GM12878 (cell line): ENCODE measurements at regions not wholly inside any gene's neighbourhood (a gene's known extent, or its start where the extent isn't known, plus 50 kb on each side); places are given as distances from the start of the nearest gene placed in this dataset.

Source experiments
- ATAC-seq: fragments of 200-7000 bp; cut with Tn5 transposase; 3 replicates; pipeline ENCODE4 v1.9.1; 2020; ENCODE audit warnings: mild to moderate bottlenecking, moderate library complexity
- BruUV-seq: library from RNA; stranded (reverse); fragments of 400-500 nt; replicated peaks from 2 replicates; lab custom pipeline; 2021; lab: Mats Ljungman, UMichigan
- CTCF ChIA-PET: fragments of 300-600 bp; sonication (Branson Sonifier 250); formaldehyde crosslinking; extraction: SDS; loops from one replicate; lab custom pipeline; 2021; ENCODE audit warnings: inconsistent platforms; lab: Yijun Ruan, JAX
- POLR2A ChIA-PET: fragments of 350-600 bp; formaldehyde crosslinking; extraction: SDS; loops from one replicate; lab custom pipeline; 2021; ENCODE audit warnings: inconsistent platforms; lab: Charles Lee
- RAD21 ChIA-PET: fragments of 300-600 bp; sonication (Branson Sonifier 250); formaldehyde crosslinking; loops from one replicate; lab custom pipeline; 2023; ENCODE audit warnings: antibody characterized with exemption; ENCODE audit not compliant: unreplicated experiment; lab: Charles Lee
- SMC1A ChIA-PET: fragments of 300-600 bp; sonication (Branson Sonifier 250); formaldehyde crosslinking; loops from one replicate; lab custom pipeline; 2023; ENCODE audit not compliant: unreplicated experiment, uncharacterized antibody; lab: Charles Lee
- DNase-seq: peaks from one replicate; pipeline ENCODE4 v3.0.0-alpha.2; 2011; ENCODE audit warnings: low read depth, low spot score
- FAIRE-seq: peaks from 3 replicates; lab custom pipeline; 2011; peaks lifted over from hg19 to GRCh38; lab: Jason Lieb, UNC
- H2AFZ ChIP-seq: 2 replicates; pipeline ENCODE4 v1.6.0; 2011; ENCODE audit warnings: low read depth, low read length, control low read depth; ENCODE audit not compliant: control insufficient read depth
- H3K27ac ChIP-seq: 2 replicates; pipeline ENCODE4 v1.5.1; 2011; ENCODE audit warnings: control low read depth; ENCODE audit not compliant: control insufficient read depth, insufficient read depth
- H3K27me3 ChIP-seq, 2 experiments: replicated peaks in 1 of 2; 2 replicates each; pipeline versions ENCODE4 v1.6.0 to v1.6.1; 2011; ENCODE audit warnings: low read length in 1 of 2; ENCODE audit not compliant: control insufficient read depth in 2 of 2, insufficient read depth in 2 of 2
- H3K36me3 ChIP-seq, 2 experiments: 2 replicates each; pipeline ENCODE4 v1.5.1; 2011; ENCODE audit warnings: low read length in 1 of 2; ENCODE audit not compliant: control insufficient read depth in 2 of 2, insufficient read depth in 2 of 2
- H3K4me1 ChIP-seq: 2 replicates; pipeline ENCODE4 v1.6.1; 2011; ENCODE audit warnings: mild to moderate bottlenecking, low read length, moderate library complexity, mixed read lengths; ENCODE audit not compliant: control insufficient read depth, insufficient read depth
- H3K4me2 ChIP-seq: 2 replicates; pipeline ENCODE4 v1.6.0; 2011; ENCODE audit warnings: control low read depth; ENCODE audit not compliant: control insufficient read depth, insufficient read depth
- H3K4me3 ChIP-seq: fragments of 200-600 bp; sonication (generic); 2 replicates; pipeline ENCODE4 v1.5.1; 2016
- H3K79me2 ChIP-seq: 2 replicates; pipeline ENCODE4 v1.6.0; 2011; ENCODE audit warnings: low read length; ENCODE audit not compliant: control insufficient read depth, insufficient read depth
- H3K9ac ChIP-seq: 2 replicates; pipeline ENCODE4 v1.8.0; 2011; ENCODE audit warnings: low read length, control low read depth, mixed read lengths; ENCODE audit not compliant: control insufficient read depth, insufficient read depth
- H3K9me3 ChIP-seq: replicated peaks from 3 replicates; pipeline ENCODE4 v1.5.1; 2011; ENCODE audit warnings: mild to moderate bottlenecking, low read length; ENCODE audit not compliant: control insufficient read depth, insufficient read depth
- H4K20me1 ChIP-seq: 2 replicates; pipeline ENCODE4 v1.6.0; 2011; ENCODE audit not compliant: control insufficient read depth, insufficient read depth
- ASH2L ChIP-seq: fragments of 300-600, 200-600 bp; sonication (generic); IDR thresholded peaks from 2 replicates; pipeline ENCODE4 v1.6.1; 2017; ENCODE audit warnings: low read depth, mild to moderate bottlenecking, borderline replicate concordance
- ATF2 ChIP-seq: IDR thresholded peaks from 2 replicates; pipeline ENCODE4 v1.6.1; 2012; ENCODE audit warnings: low read length, inconsistent platforms
- ATF7 ChIP-seq: fragments of 450-650 bp; IDR thresholded peaks from 2 replicates; pipeline ENCODE4 v1.6.1; 2016; ENCODE audit warnings: low read depth, mild to moderate bottlenecking
- CHD2 ChIP-seq: IDR thresholded peaks from 2 replicates; pipeline ENCODE4 v1.6.1; 2011; ENCODE audit warnings: low read depth, low read length, improper control_type of control experiment, borderline replicate concordance
- EGR1 ChIP-seq, 2 experiments: IDR thresholded peaks; 1 replicate in 1 of 2; 2 replicates in 1 of 2; pipeline ENCODE4 v1.6.1; 2011 to 2012; ENCODE audit warnings: low read depth in 2 of 2, low read length in 2 of 2, borderline replicate concordance in 1 of 2, mild to moderate bottlenecking in 1 of 2, moderate library complexity in 1 of 2
- FOXM1 ChIP-seq: IDR thresholded peaks from 2 replicates; pipeline ENCODE4 v1.6.1; 2012; ENCODE audit warnings: low read depth, mild to moderate bottlenecking, inconsistent platforms, low read length, moderate library complexity
- NFIC ChIP-seq: IDR thresholded peaks from 2 replicates; pipeline ENCODE4 v1.6.1; 2012; ENCODE audit warnings: low read depth, mild to moderate bottlenecking, inconsistent platforms, low read length, moderate library complexity
- NKRF ChIP-seq: fragments of 450-650 bp; conservative IDR thresholded peaks from 2 replicates; pipeline ENCODE4 v1.6.1; 2017; ENCODE audit warnings: mild to moderate bottlenecking, moderate library complexity
- POLR2A ChIP-seq: IDR thresholded peaks from 2 replicates; pipeline ENCODE4 v1.6.1; 2011; ENCODE audit warnings: low read depth, mild to moderate bottlenecking, low read length
- PRDM15 ChIP-seq: fragments of 450-650 bp; formaldehyde crosslinking; IDR thresholded peaks from 2 replicates; pipeline ENCODE4 v1.4.0; 2020; ENCODE audit warnings: mild to moderate bottlenecking, moderate library complexity
- RBBP5 ChIP-seq: fragments of 200-600 bp; sonication (generic); conservative IDR thresholded peaks from 2 replicates; pipeline ENCODE4 v1.6.1; 2016
- RELB ChIP-seq: fragments of 450-650 bp; IDR thresholded peaks from 2 replicates; pipeline ENCODE4 v1.6.1; 2017; ENCODE audit warnings: low read depth, mild to moderate bottlenecking, moderate library complexity
- SMAD1 ChIP-seq: fragments of 450-650 bp; IDR thresholded peaks from 2 replicates; pipeline ENCODE4 v1.6.1; 2018; ENCODE audit warnings: mild to moderate bottlenecking, low read depth; ENCODE audit not compliant: partially characterized antibody
- TARDBP ChIP-seq: IDR thresholded peaks from 2 replicates; pipeline ENCODE4 v1.6.1; 2016; ENCODE audit warnings: borderline replicate concordance
- USF1 ChIP-seq: IDR thresholded peaks from 2 replicates; pipeline ENCODE4 v1.6.1; 2011; ENCODE audit warnings: borderline replicate concordance, low read depth, mild to moderate bottlenecking, moderate library complexity, mixed read lengths, low read length; ENCODE audit not compliant: insufficient read depth; ENCODE audit errors: extremely low read length
- ZZZ3 ChIP-seq: IDR thresholded peaks from 2 replicates; pipeline ENCODE4 v1.6.1; 2011; ENCODE audit warnings: low read depth; ENCODE audit not compliant: control insufficient read depth, insufficient read length
- WGBS: methylation state at CpG from one replicate; pipeline ENCODE4 v1.1.6; 2016; ENCODE audit warnings: low lambda C conversion rate; ENCODE audit not compliant: insufficient replicate concordance, insufficient coverage; ENCODE audit errors: missing lambda C conversion rate; 5-methylcytosine and 5-hydroxymethylcytosine counted together
- in situ Hi-C: fragments of 300-500 bp; cut with MboI; formaldehyde crosslinking; loops from 9 replicates; pipeline ENCODE4 v1.14.3; 2018; ENCODE audit warnings: mixed read lengths
- intact Hi-C: fragments of 100-400 bp; cut with micrococcal nuclease; formaldehyde crosslinking; loops from one replicate; pipeline ENCODE4 v1.14.2; 2022; ENCODE audit not compliant: unreplicated experiment

GRCh38 chr2:105168543-105168942, 73.0 kb upstream of the GPR45 start:
- Histone ChIP-seq H3K9ac (no peak overlapping the region), H3K4me3 (no peak overlapping the region), H3K79me2 (no peaks in the 10 kb centered on the region), H3K4me1 (no peaks in the 10 kb centered on the region), H3K27me3 (no peaks in the 10 kb centered on the region; a peak in 1 of 4 replicates), H3K36me3 (no peaks in the 10 kb centered on the region), H4K20me1 (no peaks in the 10 kb centered on the region), H3K27ac (no peak overlapping the region), H3K9me3 (no peaks in the 10 kb centered on the region; the same call in 2 of the 3 replicates), H3K4me2 (no peak overlapping the region), H2AFZ (no peak overlapping the region)
- ChIA-PET SMC1A (no interaction called here), RAD21 (no interaction called here), CTCF (interaction anchor here (1.6 kb wide), 1 partner anchor 54 kb away, joined by 5 read pairs; no protein-coding TSS in a partner anchor), POLR2A (no interaction called here)
- 35% methylated on average over 5 of the region's 5 CpGs for WGBS
- no peak for ATAC-seq
- DNase-seq = no peak
- no TSS peak for BruUV-seq
- no peak for FAIRE-seq
- TF ChIP-seq ATF2 = no peak
- TF ChIP-seq USF1 = no peak
- TF ChIP-seq NFIC = no peak
- no peak for TF ChIP-seq FOXM1
- TF ChIP-seq SMAD1 = no peak
- no peak for TF ChIP-seq ZZZ3
- TF ChIP-seq ATF7 = no peak
- TF ChIP-seq PRDM15 = no peak
- TF ChIP-seq TARDBP = no peak
- no peak for TF ChIP-seq ASH2L
- TF ChIP-seq RBBP5 = no peak
- no peak for TF ChIP-seq POLR2A
- no peak for TF ChIP-seq RELB
- no peak for TF ChIP-seq EGR1 (IDR thresholded peaks at IDR 0.05; ENCODE audit: borderline replicate concordance in 1 of 2, low read depth in 2 of 2, low read length in 2 of 2)
- TF ChIP-seq NKRF = no peak
- TF ChIP-seq CHD2 = no peak
- intact Hi-C loops = no loop called here
- in situ Hi-C loops = no loop called here
